SK-N-SH treated with all-trans-retinoic acid at 6 μM for 48 hours (cell line): ENCODE measurements at regions not wholly inside any gene's neighbourhood (a gene's known extent, or its start where the extent isn't known, plus 50 kb on each side); places are given as distances from the start of the nearest gene placed in this dataset.

Experiments used
- ARNTL ChIP-seq: fragments of 450-650 bp; formaldehyde crosslinking; IDR thresholded peaks from 2 replicates; pipeline ENCODE4 v1.5.0; 2020; ENCODE audit warnings: low read depth, mild to moderate bottlenecking, moderate library complexity, borderline replicate concordance
- CREB5 ChIP-seq: fragments of 250-450 bp; sonication (Bioruptor Pico); IDR thresholded peaks from 2 replicates; pipeline ENCODE4 v1.5.1; 2020; ENCODE audit warnings: low read depth, mild to moderate bottlenecking, moderate library complexity
- CSRNP3 ChIP-seq: fragments of 250-450 bp; sonication (Bioruptor Pico); IDR thresholded peaks from 2 replicates; pipeline ENCODE4 v1.5.1; 2021; ENCODE audit warnings: mild to moderate bottlenecking, moderate library complexity
- ESRRG ChIP-seq: fragments of 250-450 bp; sonication (Bioruptor Pico); IDR thresholded peaks from 2 replicates; pipeline ENCODE4 v1.6.1; 2021; ENCODE audit warnings: mild to moderate bottlenecking
- GLIS3 ChIP-seq: fragments of 250-450 bp; sonication (Bioruptor Pico); IDR thresholded peaks from 2 replicates; pipeline ENCODE4 v1.5.0; 2020; ENCODE audit warnings: mild to moderate bottlenecking, moderate library complexity
- ISL1 ChIP-seq: fragments of 250-450 bp; sonication (Bioruptor Pico); IDR thresholded peaks from 2 replicates; pipeline ENCODE4 v2.1.2; 2022; ENCODE audit warnings: mild to moderate bottlenecking, moderate library complexity
- PATZ1 ChIP-seq: fragments of 250-450 bp; sonication (Bioruptor Pico); IDR thresholded peaks from 2 replicates; pipeline ENCODE4 v1.8.0; 2020; ENCODE audit warnings: mild to moderate bottlenecking, moderate library complexity, borderline replicate concordance
- RARB ChIP-seq: fragments of 250-450 bp; sonication (Bioruptor Pico); IDR thresholded peaks from 2 replicates; pipeline ENCODE4 v1.8.0; 2021; ENCODE audit warnings: mild to moderate bottlenecking, moderate library complexity
- TCF4 ChIP-seq: fragments of 250-450 bp; sonication (Bioruptor Pico); IDR thresholded peaks from 2 replicates; pipeline ENCODE4 v1.8.0; 2021; ENCODE audit warnings: mild to moderate bottlenecking, moderate library complexity, borderline replicate concordance
- ZC3H10 ChIP-seq: fragments of 250-450 bp; sonication (Bioruptor Pico); IDR thresholded peaks from 2 replicates; pipeline ENCODE4 v1.5.1; 2021; ENCODE audit warnings: mild to moderate bottlenecking, moderate library complexity
- ZFP3 ChIP-seq: fragments of 250-450 bp; sonication (Bioruptor Pico); IDR thresholded peaks from 2 replicates; pipeline ENCODE4 v1.5.0; 2020; ENCODE audit warnings: mild to moderate bottlenecking, moderate library complexity
- ZFP30 ChIP-seq: fragments of 450-650 bp; formaldehyde crosslinking; IDR thresholded peaks from 2 replicates; pipeline ENCODE4 v1.5.0; 2022; ENCODE audit warnings: mild to moderate bottlenecking, moderate library complexity
- ZNF565 ChIP-seq: fragments of 450-650 bp; formaldehyde crosslinking; conservative IDR thresholded peaks from 2 replicates; pipeline ENCODE4 v1.5.0; 2020; ENCODE audit warnings: low read depth, mild to moderate bottlenecking, moderate library complexity

- TF ChIP-seq CSRNP3 = no peak
- no peak for TF ChIP-seq TCF4 (CRISPR knock-in tag)
- TF ChIP-seq PATZ1 (CRISPR knock-in tag) = no peak
- TF ChIP-seq ESRRG (CRISPR knock-in tag) = no peak
- TF ChIP-seq ZNF565 (CRISPR knock-in tag) = no peak
- TF ChIP-seq GLIS3 = no peak
- TF ChIP-seq ISL1 (CRISPR knock-in tag) = no peak
- TF ChIP-seq ZFP3 = no peak
- no peak for TF ChIP-seq CREB5 (CRISPR knock-in tag)
- no peak for TF ChIP-seq RARB
- TF ChIP-seq ZC3H10 (CRISPR knock-in tag) = no peak
- TF ChIP-seq ARNTL (CRISPR knock-in tag) = no peak
- TF ChIP-seq ZFP30 (CRISPR knock-in tag) = no peak
These were observed 1037.2 kb downstream of the ADGRL2 start for GRCh38 chr1:82837766-82838465.
